OCI-LY3 (cell line): ENCODE measurements at regions not wholly inside any gene's neighbourhood (a gene's known extent, or its start where the extent isn't known, plus 50 kb on each side); places are given as distances from the start of the nearest gene placed in this dataset.

Experiments used
- H2AFZ ChIP-seq: fragments of 200-600, 300-600 bp; shearing (Covaris generic); 2 replicates; pipeline ENCODE4 v1.6.0; 2014; ENCODE audit warnings: antibody characterized with exemption, low read depth, low read length
- H3K27ac ChIP-seq: fragments of 200-600, 300-600 bp; sonication (generic); 2 replicates; pipeline ENCODE4 v1.5.1; 2014; ENCODE audit warnings: mild to moderate bottlenecking, low read length, moderate library complexity, mixed read lengths
- H3K27me3 ChIP-seq: fragments of 200-600, 300-600 bp; sonication (generic); 2 replicates; pipeline ENCODE4 v1.6.1; 2014; ENCODE audit warnings: low read depth, low read length, mixed read lengths
- H3K36me3 ChIP-seq: fragments of 200-600, 300-600 bp; sonication (generic); replicated peaks from 2 replicates; pipeline ENCODE3; 2014; ENCODE audit warnings: low read depth, low read length, mixed read lengths
- H3K4me1 ChIP-seq: fragments of 300-600, 200-600 bp; sonication (generic); 2 replicates; pipeline ENCODE4 v1.6.1; 2014; ENCODE audit warnings: low read length, mixed read lengths
- H3K4me2 ChIP-seq: fragments of 200-600, 300-600 bp; sonication (generic); 2 replicates; pipeline ENCODE4 v1.6.1; 2014; ENCODE audit warnings: low read length, mixed read lengths
- H3K4me3 ChIP-seq: fragments of 300-600, 200-600 bp; sonication (generic); 2 replicates; pipeline ENCODE4 v1.5.1; 2014; ENCODE audit warnings: antibody characterized with exemption, mild to moderate bottlenecking, low read length, moderate library complexity
- H3K79me2 ChIP-seq: fragments of 300-600, 200-600 bp; shearing (Covaris generic); 2 replicates; pipeline ENCODE4 v1.6.1; 2014; ENCODE audit warnings: mild to moderate bottlenecking, low read length, mixed read lengths
- H3K9ac ChIP-seq: fragments of 300-600, 200-600 bp; shearing (Covaris generic); 2 replicates; pipeline ENCODE4 v1.6.0; 2014; ENCODE audit warnings: mild to moderate bottlenecking, low read length, moderate library complexity
- H3K9me3 ChIP-seq: fragments of 200-600, 300-600 bp; shearing (Covaris generic); 2 replicates; pipeline ENCODE4 v1.6.1; 2014; ENCODE audit warnings: low read length, mixed read lengths; ENCODE audit not compliant: insufficient read depth
- H4K20me1 ChIP-seq: fragments of 200-600, 300-600 bp; sonication (generic); 2 replicates; pipeline ENCODE4 v1.6.1; 2016; ENCODE audit warnings: low read length, mixed read lengths; ENCODE audit not compliant: insufficient read depth
- EZH2phosphoT487 ChIP-seq: fragments of 200-600 bp; shearing (Covaris generic); IDR thresholded peaks from 2 replicates; pipeline ENCODE4 v1.6.1; 2018; ENCODE audit warnings: antibody characterized with exemption, mixed run types, low read depth
- TF ChIP-seq, protein P1 (sequence below): fragments of 200-600, 300-600 bp; sonication (generic); IDR thresholded peaks from 2 replicates; pipeline ENCODE4 v1.5.1; 2014; ENCODE audit warnings: antibody characterized with exemption, low read length, low read depth

DNA sequence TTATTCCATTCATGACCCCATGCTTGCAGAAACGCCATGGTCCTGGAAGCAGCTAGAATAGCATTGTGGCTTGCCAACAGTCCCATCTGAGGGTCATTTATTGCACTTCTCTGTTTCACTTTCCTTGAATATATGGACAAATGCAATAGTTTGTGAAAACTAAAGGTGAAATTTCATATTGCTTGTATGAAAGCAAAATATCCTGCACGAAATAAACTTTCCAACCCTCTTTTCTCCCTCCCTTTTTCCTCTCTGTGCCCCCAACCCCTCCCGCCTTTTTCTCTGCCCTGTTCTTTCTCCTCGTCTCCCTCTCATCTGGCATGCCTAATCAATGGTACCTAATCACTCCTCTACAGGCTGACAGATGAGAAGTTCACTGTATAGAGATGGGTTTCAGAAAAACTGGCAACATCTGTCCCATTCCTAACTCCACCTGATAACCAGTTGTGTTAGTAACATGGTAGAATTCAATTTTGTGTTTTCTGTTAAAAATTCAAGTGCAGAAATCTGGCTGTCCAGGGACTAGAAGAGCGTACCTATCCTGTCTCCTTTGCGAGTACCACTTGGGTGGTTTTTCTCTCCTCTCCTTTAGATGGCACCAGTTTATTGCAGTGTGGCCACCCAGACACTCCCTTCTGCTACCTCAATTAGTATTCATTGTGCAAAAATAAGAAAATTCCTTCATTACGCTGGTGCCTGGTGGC, 198.6 kb downstream of the FOXA2 start:
- H3K79me2 ChIP-seq, result no peaks in the 10 kb centered on the region
- H2AFZ ChIP-seq, result no peak overlapping the region
- H3K4me1 ChIP-seq, result no peaks in the 10 kb centered on the region
- H3K4me3 ChIP-seq, result no peak overlapping the region
- H3K9ac ChIP-seq, result no peak overlapping the region
- no peaks in the 10 kb centered on the region for H3K36me3 ChIP-seq
- H4K20me1 ChIP-seq, result no peaks in the 10 kb centered on the region
- TF ChIP-seq, protein P1, sequence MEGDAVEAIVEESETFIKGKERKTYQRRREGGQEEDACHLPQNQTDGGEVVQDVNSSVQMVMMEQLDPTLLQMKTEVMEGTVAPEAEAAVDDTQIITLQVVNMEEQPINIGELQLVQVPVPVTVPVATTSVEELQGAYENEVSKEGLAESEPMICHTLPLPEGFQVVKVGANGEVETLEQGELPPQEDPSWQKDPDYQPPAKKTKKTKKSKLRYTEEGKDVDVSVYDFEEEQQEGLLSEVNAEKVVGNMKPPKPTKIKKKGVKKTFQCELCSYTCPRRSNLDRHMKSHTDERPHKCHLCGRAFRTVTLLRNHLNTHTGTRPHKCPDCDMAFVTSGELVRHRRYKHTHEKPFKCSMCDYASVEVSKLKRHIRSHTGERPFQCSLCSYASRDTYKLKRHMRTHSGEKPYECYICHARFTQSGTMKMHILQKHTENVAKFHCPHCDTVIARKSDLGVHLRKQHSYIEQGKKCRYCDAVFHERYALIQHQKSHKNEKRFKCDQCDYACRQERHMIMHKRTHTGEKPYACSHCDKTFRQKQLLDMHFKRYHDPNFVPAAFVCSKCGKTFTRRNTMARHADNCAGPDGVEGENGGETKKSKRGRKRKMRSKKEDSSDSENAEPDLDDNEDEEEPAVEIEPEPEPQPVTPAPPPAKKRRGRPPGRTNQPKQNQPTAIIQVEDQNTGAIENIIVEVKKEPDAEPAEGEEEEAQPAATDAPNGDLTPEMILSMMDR, result 0 out of 2 replicates have a peak, but pooled peaks have one; percentile 6
- no peak for TF ChIP-seq EZH2phosphoT487
- no peak overlapping the region for H3K4me2 ChIP-seq
- H3K27ac ChIP-seq, result no peak overlapping the region
- 0 out of 2 replicates have a peak, but pooled peaks cover 4% of the 10 kb centered on the region for H3K27me3 ChIP-seq
- no peaks in the 10 kb centered on the region for H3K9me3 ChIP-seq

DNA sequence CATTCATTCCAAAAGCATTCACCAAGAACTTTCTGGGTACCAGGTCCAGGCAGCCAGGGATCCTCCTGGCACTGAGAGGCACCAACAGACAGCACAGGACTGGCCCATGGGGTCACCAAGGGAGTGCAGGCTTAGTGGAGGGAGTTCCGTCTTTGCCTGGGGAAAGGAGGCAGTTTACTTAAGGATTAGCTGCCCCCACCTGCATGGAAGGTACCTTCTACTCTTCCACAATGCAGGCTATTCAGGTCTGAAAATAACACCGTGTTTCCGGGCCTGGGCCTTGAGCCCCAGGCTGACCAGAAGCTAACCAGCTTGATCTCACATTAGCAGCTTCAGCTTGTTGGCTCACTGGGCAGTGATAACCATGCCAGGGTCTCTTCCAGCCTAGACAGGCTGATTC, 199.4 kb downstream of the FOXA2 start:
- no peak overlapping the region for H3K4me3 ChIP-seq
- H3K27ac ChIP-seq, result no peak overlapping the region
- no peaks in the 10 kb centered on the region for H3K79me2 ChIP-seq
- H3K36me3 ChIP-seq, result no peaks in the 10 kb centered on the region
- no peak overlapping the region for H3K4me2 ChIP-seq
- H3K9ac ChIP-seq, result no peak overlapping the region
- no peak for TF ChIP-seq EZH2phosphoT487
- TF ChIP-seq, protein P1, result no peak
- no peak overlapping the region for H2AFZ ChIP-seq
- H3K27me3 ChIP-seq, result 0 out of 2 replicates have a peak, but pooled peaks cover 4% of the 10 kb centered on the region
- H3K4me1 ChIP-seq, result no peaks in the 10 kb centered on the region
- no peaks in the 10 kb centered on the region for H3K9me3 ChIP-seq
- H4K20me1 ChIP-seq, result no peaks in the 10 kb centered on the region

DNA sequence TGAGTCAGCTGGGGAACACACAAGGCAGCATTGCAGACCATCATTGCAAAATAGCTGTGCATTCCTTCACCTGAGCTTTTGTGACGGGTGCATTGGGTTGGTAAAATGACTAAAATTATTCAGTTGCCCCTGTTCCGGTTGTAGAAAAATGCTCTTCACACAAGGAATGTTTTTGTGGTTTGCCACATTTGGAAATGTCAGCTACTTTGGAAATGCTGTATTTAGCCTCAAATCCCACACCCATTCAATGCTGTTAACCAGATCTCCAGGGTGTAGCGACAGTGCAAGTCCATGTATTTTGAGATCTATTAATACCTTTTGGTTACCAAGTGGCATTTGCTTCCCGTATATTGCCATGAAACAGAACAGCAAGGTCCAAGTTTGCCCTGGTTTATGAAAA, 201.2 kb downstream of the FOXA2 start:
- Histone ChIP-seq H3K9me3 (no peaks in the 10 kb centered on the region), H3K36me3 (no peaks in the 10 kb centered on the region), H2AFZ (no peak overlapping the region), H3K27me3 (0 out of 2 replicates have a peak, but pooled peaks cover 4% of the 10 kb centered on the region), H3K9ac (no peak overlapping the region), H3K27ac (no peak overlapping the region), H4K20me1 (no peaks in the 10 kb centered on the region), H3K4me1 (no peaks in the 10 kb centered on the region), H3K4me3 (no peak overlapping the region), H3K4me2 (no peak overlapping the region), H3K79me2 (no peaks in the 10 kb centered on the region)
- TF ChIP-seq, protein P1, result no peak

DNA sequence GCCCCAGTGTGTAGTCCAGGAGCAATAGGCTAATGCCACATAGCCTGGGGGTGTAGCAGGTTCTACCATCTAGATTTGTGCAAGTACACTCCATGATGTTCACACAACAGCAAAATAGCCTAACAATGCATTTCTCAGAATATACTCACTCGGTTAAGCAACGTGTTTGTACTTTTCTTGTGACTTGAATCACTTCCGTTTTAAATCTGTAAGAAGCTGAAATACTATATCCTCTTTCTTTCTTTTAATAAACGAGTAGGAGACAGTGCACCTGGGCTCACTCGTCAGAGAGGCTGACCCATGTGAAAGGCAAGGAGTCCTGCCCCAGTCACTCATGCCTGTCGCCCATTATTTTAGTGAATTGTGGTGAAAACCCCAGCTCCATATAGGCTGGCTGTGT, 201.6 kb downstream of the FOXA2 start:
- no peaks in the 10 kb centered on the region for H4K20me1 ChIP-seq
- H3K4me1 ChIP-seq, result no peaks in the 10 kb centered on the region
- H3K9ac ChIP-seq, result no peak overlapping the region
- H3K36me3 ChIP-seq, result no peaks in the 10 kb centered on the region
- no peak overlapping the region for H3K4me2 ChIP-seq
- H3K27me3 ChIP-seq, result 0 out of 2 replicates have a peak, but pooled peaks cover 4% of the 10 kb centered on the region
- H3K27ac ChIP-seq, result no peak overlapping the region
- no peak overlapping the region for H3K4me3 ChIP-seq
- no peak overlapping the region for H2AFZ ChIP-seq
- H3K9me3 ChIP-seq, result no peaks in the 10 kb centered on the region
- TF ChIP-seq, protein P1, result no peak
- TF ChIP-seq EZH2phosphoT487, result no peak
- no peaks in the 10 kb centered on the region for H3K79me2 ChIP-seq
